Esophagus mucosa (tissue), 1 donor: ENCODE measurements at regions not wholly inside any gene's neighbourhood (a gene's known extent, or its start where the extent isn't known, plus 50 kb on each side); places are given as distances from the start of the nearest gene placed in this dataset.

Source experiments
- ATAC-seq: fragments of 200-7000 bp; cut with Tn5 transposase; one replicate; pipeline ENCODE4 v1.9.1; 2020
- donor health status: DM: yes; HTN: yes; CAD: no.

DNA sequence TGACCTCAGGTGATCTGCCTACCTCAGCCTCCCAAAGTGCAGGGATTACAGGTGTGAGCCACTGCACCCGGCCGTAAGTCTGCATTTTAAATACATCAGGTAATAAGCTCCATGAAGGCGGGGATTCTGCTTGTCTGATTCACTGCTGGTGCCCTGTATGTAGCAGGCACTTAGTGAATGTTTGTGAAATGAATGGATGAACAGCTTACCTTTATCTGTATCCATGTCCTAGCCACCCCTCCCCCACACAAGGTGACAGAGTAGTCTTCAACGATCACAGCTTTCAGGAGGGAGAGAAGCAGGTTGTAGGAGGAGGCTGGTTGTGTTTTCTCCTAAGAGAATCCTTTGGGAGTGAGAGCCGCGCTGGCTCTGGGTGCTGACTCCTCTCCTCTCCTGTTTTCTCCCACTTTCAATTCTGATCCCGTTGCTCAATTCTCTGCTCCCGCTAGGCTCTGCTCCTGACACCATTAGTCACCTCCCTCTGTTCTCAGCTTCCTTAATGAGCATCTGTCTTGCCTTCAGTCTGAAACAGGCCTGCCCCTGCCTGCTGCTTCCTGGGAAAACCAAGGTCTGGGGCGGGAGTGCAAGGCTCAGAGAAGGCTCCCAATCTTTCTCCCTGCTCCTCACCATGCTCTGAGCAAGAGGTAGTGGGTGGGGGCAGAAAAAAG lies 88.8 kb upstream of the CTNNA1 start:
- ATAC-seq = peak; percentile 86

DNA sequence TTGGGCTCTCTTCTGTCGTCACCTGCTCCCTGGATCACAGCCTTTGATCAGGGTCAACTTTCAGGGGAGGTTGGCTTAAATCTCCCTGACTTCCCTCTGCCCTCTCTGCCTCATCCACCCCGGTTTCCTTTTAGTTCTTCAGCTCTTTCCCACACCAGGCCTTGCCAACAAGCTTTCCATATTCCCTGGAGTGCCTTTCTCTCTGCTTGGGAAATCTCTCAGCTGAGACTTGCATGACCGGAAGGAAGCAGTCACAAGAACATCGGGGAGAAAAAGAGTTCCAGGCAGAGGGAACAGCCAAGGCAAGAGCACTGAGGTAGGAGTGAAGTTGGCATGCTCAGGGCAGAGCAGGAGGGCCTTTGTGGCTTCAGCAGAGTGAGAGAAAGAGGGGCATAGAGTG lies 88.4 kb upstream of the HSPA9 start:
- no peak for ATAC-seq

DNA sequence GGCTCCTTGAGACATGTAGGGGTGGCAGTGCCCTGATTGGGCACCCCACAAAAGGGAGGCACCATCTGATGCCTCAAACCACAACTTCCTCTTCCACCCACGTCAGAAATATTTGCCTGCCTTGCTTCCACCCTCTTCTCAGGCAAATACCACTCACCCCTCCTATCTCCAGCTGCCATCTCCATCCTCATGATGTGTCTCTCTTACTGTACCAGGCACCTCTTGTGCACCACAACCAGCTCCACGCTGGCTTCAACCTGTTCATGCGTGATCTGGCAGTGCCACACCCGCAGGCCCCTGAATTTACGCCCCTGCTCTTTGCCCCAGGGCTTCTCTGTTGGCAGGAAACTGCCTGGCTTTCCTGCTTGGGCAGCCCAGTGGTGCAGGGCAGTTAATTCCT lies 87.8 kb upstream of the HSPA9 start:
- ATAC-seq = peak; percentile 61

DNA sequence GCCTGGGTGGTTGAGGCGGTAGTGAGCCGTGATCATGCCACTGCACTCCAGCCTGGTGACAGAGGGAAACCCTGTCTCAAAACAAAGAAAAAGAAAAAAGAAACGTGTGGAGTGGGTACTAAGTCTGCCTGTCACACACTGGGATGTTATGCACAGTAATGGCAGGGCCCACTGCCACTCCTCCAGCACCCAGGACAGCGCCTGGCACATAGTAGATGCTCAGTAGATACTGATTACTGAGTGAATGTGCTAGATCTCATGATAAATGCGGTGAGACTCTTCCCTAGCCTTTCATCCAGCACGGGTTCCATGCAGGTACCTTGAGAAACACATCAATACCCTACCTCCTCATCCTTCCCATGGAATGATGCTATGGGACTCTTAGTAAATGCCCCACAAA lies 87.4 kb upstream of the HSPA9 start:
- ATAC-seq = no peak

DNA sequence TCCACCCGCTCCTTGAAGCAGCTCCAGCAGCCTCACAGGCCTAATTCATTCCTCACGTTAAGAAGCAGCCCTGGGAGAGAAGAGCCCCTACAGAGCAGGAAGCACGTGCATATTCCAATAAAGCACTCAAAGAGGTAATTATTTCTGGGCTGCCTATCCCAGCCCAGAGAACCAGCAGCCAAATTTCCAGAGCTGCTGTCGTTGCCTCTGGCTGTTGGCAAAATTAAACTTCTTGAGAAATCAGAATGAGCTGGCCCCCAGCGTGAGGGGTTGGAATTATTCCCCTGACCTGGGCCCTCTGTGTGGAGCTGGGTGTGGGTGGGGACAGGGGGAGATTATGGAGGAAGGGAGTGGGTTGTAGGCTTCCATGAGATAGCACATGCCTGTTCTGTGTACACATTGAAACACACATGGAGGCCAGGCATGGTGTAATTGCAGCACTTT lies 86.8 kb upstream of the HSPA9 start:
- no peak for ATAC-seq

DNA sequence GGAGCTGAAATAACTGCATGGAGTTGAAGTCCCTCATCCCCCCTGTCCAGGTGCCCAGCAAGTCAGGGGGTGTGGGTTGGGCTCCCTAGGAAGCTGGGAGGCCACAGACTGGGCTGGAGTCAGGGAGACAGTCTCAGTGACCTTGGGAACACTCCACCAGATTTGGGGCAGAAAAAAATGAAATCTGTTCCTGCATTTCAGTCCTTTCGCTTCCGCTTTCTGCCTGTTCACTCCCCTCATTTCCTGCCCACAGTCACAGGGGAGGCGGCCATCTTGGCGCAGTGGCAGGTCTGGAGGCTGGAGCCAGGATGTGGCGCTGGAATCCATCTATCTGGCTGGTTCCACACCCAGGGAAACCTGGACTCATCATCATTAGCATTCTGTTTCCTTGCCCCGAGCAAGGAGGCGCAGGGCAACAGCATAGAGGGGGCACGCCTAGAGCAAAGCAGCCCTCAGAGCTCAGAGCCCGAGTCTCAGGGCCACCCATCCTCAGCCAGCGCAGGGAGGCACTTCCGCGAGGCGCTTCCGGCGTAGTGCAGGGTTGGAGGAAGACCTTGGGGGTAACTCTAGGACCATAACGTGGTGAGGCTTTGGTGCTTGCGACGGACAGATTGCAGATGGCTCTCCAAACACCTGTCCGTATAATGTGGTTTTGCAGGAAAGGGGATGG lies 86.2 kb upstream of the HSPA9 start:
- ATAC-seq = no peak

DNA sequence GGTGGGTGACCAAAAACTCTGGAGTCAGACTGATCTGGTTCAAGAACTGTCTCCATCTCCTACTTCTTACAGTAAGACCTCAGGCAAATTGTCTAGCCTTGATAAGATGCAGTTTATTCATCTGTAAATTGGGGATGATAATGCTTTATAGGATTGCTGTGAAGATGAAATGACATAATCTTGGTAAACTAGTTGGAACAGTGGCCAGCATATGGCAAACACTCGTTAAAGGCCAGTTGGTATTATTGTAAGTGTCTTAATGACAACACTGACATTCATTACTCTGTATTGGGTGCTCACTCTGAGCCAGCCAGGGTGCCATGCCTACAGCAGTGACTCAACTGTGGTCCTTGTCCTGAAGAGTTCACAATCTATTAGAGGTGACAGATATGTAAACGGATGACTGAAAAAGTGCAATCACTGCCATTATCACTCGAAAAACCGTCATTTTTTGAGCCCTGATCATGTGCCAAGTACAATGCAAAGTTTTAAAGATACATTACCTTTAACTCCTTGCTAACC lies 84.9 kb upstream of the HSPA9 start:
- no peak for ATAC-seq

DNA sequence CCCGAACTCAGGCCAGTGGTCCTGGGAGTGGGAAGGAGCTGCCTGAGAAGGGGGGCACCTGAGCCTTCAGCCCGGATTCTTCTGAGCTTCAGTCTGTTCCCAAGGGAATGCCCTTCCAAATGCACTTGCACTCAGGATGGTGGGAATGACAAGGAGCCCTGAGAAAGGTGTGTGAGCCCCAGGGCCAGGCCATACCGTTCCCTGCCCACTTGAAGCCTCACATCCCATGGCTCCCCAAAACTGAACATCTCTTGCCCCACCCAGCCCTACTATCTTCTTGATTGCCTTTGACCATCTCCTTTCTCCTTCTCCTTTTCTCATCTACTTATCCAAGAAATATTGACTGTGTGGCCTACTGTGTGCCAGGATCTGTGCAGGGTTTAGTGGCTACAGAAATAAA lies 84.4 kb upstream of the HSPA9 start:
- no peak for ATAC-seq

DNA sequence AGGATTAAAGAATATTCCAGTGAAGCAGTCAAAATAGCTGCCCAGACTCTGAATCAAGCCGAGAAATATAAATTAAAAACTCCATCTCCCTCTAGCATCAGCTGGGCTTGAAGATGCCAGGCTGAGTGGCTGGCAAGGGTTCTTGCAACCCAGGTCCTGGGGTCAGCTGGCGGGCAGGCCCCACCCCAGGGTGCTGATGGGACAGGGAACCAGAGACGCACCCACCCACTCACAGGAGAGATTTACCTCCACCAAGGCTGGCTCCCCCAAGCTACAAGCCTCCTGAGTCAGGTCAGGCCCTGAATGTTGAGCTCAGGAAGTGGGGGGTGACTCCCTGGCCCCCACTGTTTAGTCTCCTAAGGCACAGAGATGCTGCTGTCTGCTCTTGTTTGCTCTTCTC lies 83.9 kb upstream of the HSPA9 start:
- ATAC-seq = no peak

DNA sequence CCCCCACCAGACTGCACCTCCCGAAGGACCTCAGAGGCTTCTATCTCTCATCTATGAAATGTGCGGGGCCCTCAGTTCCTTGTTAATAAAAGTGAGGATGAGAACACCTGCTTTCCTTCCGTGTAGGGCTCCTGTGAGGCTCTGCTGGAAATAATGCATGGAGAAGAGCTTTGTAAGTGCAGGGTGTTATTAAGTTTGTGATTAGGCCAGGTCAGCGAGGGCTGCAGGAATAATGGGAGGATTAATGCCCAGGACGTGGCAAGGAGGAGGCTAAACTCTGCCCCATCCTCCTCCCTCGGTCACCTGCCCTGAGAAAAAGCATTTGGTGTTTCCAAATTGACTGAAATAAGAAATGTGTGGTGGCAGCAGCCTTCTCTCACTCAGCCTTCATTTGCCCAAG lies 83.5 kb upstream of the HSPA9 start:
- ATAC-seq = no peak

DNA sequence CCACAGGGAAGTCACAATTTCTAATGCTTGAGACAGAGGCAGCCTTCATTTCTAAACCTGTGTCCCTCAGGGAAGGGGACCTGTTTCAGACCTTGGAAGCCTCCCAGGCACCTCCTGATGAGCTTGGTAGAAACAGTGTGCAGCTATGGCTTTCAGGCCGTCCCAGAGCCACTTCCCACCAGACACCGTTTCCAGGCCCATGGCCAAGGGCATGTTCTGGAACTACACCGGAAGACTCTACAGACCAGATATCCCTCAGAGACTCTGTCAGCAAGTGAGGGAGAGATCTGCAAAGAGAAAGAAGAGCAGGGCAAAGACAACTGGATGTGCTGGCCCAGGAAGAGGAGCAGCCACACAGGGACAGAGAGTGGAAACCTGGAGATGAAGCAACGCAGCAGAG lies 82.2 kb upstream of the HSPA9 start:
- ATAC-seq = no peak

DNA sequence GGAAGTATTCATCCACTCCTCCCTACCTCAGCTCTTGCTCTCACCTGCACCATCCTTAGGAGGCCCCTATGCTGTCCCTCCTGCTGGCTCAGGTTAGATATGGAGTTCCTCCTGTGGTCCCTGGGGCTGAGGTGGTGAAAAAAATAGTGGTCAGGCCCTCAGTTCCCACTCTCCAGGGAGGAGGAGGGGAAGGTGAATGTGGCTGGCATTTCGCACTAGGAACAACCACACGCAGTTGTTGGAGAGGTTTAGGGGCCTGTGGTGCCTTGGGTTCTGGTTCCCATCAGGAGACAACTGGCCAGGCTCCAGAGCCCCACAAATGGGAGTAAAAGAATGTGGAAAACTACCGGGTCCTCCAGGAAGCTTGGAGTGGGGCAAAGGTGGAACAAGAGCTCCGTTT lies 81.7 kb upstream of the HSPA9 start:
- no peak for ATAC-seq

DNA sequence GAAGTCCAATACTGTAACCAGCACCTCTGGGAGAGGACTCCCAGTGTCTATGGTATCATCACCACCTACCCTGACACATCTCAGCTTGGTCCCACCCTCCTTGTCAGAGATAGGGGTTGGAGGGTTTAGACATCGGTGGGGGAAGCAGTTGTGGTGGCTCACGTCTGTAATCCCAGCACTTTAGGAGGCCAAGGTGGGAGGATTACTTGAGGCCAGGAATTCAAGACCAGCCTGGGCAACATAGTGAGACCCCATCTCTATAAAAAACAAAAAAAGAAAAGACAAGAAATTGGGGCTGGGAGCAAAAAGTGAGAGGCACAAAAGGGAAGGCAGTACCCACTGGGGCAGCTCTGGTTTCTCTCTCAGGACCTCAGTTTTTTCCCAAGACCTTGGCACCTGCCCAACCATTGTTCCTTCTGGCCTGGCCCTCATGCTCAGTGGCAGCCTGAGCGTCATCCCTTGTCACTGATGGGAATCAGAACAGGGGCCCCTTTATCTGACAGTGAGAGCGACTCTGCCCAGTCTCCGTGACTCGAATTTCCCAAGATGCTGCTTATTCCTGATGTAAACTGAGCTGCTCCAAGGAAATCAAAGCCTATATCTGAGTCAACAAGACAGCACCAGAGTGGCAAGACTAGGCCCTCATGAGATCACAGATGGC lies 80.5 kb upstream of the HSPA9 start:
- no peak for ATAC-seq

DNA sequence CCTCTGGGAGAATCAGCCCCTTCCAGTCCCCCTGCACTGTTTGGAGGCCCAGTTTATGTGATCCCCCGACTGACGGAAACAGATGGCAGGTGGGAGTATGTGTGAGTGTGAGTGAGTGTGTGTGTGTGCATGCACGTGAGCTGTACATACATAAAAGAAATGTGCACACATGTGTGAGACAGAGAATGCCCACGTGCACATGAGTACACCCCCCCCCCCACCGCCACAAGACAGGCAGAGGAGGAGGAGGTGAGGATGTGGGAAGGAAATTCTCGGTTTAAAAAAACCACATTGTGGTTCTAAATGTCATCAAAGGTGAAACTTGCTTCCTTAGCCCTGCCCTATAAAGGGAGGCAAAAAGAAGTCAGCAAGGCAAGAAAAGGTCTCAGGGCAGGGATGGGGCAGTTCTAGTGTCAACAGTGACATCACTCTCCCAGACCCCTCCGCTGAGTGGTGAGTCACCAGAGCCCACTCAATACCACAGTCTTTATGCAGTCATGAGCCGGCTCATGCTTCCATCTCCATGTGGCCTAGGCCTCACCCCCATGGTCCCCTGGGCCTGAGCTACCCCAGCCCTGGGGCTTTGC lies 79.2 kb upstream of the HSPA9 start:
- peak; percentile 17 for ATAC-seq

DNA sequence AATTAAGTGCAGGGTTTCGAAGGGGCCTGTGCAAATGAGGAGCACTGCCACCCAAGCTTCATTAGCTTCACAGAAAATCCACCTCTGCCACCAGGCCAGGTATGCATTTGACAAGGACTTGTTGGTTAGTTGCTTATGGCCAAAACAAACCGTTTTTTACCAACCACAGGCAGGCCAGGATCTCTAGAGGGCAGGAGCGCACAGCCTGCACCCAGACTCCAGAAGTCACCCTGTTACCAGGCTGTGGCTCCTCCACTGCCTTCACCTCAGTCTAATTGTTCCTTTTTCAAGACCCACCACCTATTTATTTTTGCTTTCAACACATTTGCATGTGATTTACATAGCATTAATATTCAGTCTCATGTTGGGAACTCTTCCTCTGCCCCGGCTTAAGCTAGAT lies 78.3 kb upstream of the HSPA9 start:
- ATAC-seq = peak; percentile 43

DNA sequence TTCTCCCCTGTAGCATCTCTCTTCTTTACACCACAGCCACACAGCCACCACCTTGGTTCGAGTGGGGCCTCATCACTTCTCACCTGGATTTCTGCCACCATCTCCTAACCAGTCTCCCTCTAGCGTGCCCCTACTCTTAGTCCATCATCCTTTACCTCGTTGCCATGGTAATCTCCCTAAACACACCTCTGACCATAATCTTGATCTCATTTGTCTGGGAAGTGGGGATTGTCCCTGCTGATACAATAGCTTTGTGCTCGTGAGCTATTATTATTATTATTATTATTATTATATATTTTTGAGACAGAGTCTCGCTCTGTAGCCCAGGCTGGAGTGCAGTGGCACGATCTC lies 76.5 kb upstream of the HSPA9 start:
- no peak for ATAC-seq

DNA sequence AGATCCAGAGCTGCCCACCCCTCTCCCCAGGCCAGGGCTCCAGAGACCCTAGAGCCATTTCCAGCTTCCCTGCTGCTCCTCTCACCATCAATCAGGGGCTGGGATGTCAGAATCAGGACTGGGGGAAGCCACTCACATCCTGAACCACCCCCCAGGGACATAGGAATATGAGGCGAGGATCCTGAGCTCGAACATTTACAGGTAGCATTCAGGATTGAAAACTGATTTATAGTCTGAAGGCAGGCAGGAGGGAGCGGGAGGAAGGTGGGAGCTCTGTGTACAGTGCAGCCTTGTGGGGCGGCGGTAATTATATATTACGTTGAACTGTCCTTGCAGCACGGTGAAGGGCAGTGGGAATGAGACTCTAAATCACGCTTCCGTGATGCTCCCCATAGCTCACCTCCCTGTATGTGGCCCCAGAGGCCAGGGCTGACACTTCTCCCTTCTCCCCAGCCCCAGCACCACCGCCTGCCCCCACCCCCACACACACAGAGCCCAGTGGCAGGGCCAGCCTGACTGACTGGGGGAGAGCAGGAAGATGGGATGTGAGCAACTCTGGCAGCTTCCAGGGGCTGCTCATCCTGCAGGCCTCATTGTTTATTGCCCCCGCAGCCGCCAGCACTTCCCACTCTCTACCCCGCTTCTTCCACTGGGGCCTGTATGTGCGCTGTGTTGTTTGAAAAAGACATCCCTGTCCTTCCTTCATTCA lies 76.0 kb upstream of the HSPA9 start:
- no peak for ATAC-seq

DNA sequence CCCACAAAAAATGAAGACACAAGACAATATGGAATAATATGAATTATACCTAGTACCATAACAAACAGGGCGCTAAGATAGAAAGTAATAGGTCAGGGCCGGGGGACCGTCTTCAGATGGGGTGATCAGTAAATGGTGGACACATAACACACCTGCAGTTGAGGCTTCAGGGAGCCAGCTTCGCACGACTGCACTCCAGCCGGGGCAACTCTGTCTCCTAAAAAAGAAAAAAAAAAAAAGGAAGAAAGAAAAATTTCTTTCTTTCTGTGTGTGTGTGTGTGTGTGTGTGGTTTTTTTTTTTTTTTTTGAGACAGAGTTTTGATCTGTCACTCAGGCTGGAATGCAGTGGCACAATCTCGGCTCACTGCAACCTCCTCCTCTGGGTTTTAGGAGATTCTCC lies 75.0 kb upstream of the HSPA9 start:
- no peak for ATAC-seq

DNA sequence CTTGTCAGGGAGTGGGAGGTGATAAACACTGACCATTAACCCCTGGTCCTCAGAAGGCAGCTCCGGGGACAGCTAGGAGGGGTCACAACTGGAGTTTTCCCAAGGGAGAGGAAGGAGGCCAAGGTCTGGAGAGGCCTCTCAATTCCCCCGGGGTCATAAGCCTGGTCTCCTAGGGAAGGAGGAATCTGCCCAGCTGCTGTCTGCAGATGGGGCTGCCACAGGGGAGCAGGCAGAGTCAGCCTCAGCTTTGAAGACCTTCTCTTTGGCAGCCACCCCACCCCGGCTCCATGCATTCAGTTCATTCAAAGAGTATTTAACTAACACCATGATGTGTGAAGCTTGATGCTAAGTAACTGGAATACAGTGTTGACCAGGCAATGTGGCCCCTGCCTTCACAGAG lies 74.6 kb upstream of the HSPA9 start:
- ATAC-seq = no peak

DNA sequence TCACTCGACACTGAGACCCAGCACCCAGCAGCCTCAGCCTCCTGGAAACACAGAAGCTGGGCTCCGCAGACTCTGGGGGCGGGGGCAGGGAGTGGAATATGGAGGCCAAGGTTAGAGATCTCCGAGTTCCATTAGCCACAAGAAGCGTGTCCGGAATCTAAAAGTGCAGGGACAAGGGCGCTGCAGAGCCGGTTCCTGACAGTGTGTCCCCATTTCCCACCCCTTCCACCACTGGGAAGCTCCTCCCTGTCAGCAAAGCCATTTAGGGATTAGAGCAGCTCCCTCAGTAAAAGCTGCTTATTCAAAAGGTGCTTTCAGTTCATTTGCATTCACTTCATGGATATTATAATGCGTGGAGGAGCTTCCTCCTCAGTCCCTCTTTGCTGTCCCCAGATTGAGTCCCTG lies 74.1 kb upstream of the HSPA9 start:
- no peak for ATAC-seq

DNA sequence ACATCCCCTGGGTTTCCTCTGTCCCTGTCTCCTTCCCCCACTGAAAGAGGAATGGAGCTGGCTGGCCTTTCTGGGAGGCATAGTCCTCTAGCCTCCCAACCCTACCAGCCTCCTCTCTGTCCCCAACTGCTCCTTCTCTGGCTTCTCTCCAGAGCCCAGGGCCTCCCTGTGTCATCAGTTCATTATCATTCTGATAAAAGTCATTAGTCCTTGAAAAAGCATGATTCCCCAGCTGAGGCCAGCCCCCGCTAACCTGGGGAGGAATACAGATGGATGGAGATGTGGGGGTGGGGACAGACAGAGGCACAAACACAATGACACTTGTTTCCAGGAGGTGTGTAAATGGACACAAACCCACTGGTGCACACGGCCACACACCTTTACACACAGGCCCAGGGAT lies 73.6 kb upstream of the HSPA9 start:
- no peak for ATAC-seq

DNA sequence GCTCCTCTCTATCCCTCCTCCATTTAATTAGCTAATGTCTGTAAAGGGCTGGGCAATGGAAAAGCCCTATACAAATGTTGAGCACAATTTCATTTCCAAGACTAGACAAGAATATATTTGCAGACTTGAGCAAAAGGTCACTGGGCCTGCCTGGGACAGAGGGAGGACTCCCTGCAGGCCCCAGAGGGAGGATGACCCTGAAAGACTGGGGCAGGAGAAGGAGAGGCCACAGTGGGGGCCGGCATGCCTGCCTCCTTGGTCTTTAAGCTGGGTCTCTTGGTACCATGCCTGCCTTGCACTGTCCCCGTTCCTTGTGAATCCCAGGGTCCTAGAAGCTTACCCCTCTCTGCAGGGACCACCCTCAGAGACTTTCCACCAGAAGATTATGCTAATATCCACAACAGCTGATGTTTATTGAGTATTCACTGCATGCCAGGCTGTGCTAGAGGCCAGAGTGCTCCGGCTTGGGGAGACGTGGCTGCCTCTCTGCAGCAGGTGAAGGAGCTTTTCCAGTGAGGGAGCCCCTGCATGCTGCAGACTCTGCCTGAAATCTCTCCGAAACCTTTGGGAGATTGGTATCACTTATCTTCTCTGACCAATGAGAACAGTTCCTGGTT lies 72.7 kb upstream of the HSPA9 start:
- ATAC-seq = no peak
